ENCODE measurements at regions not wholly inside any gene's neighbourhood (a gene's known extent, or its start where the extent isn't known, plus 50 kb on each side); places are given as distances from the start of the nearest gene placed in this dataset.

GRCh38 chr20:52812231-52812847 lies 159.8 kb upstream of the TSHZ2 start:
- ATAC-seq: no peak
- Mint-ChIP-seq H3K27me3 (peaks cover 30% of the 10 kb centered on the region), H3K27ac (no peak overlapping the region), H3K9me3 (no peaks in the 10 kb centered on the region), H3K4me3 (no peak overlapping the region), H3K4me1 (no peaks in the 10 kb centered on the region)
- DNase-seq: no peak

GRCh38 chr20:52809003-52809402 lies 163.2 kb upstream of the TSHZ2 start:
- Mint-ChIP-seq H3K27me3 (peaks cover 31% of the 10 kb centered on the region), H3K4me1 (no peaks in the 10 kb centered on the region), H3K4me3 (no peak overlapping the region), H3K9me3 (no peaks in the 10 kb centered on the region), H3K27ac (no peak overlapping the region)
- DNase-seq: no peak
- ATAC-seq: no peak

- H3K4me1 Mint-ChIP-seq: no peaks in the 10 kb centered on the region
- H3K27ac Mint-ChIP-seq: no peak overlapping the region
- no peaks in the 10 kb centered on the region for H3K9me3 Mint-ChIP-seq
- H3K4me3 Mint-ChIP-seq: no peak overlapping the region
- peaks cover 17% of the 10 kb centered on the region for H3K27me3 Mint-ChIP-seq
- ATAC-seq: no peak
- DNase-seq: no peak
These were observed 165.2 kb upstream of the TSHZ2 start for GRCh38 chr20:52806918-52807317.

- Mint-ChIP-seq H3K4me1 (no peaks in the 10 kb centered on the region), H3K9me3 (no peaks in the 10 kb centered on the region), H3K4me3 (no peak overlapping the region), H3K27me3 (peaks cover 10% of the 10 kb centered on the region), H3K27ac (no peak overlapping the region)
- ATAC-seq (no peak), DNase-seq (no peak)
These were observed 166.3 kb upstream of the TSHZ2 start for GRCh38 chr20:52805843-52806242.

GRCh38 chr20:52805296-52805571 lies 166.9 kb upstream of the TSHZ2 start:
- H3K4me1 Mint-ChIP-seq: no peaks in the 10 kb centered on the region
- H3K4me3 Mint-ChIP-seq: no peak overlapping the region
- DNase-seq: no peak
- no peak for ATAC-seq
- H3K27me3 Mint-ChIP-seq: peaks cover 15% of the 10 kb centered on the region
- no peak overlapping the region for H3K27ac Mint-ChIP-seq
- peaks cover 0 to 4% of the 10 kb centered on the region in 2 donors for H3K9me3 Mint-ChIP-seq

GRCh38 chr20:52804497-52805295 lies 167.5 kb upstream of the TSHZ2 start:
- H3K27ac Mint-ChIP-seq: no peak overlapping the region
- ATAC-seq: no peak
- peaks cover 0 to 4% of the 10 kb centered on the region in 2 donors for H3K9me3 Mint-ChIP-seq
- no peak overlapping the region for H3K4me3 Mint-ChIP-seq
- no peaks in the 10 kb centered on the region for H3K4me1 Mint-ChIP-seq
- H3K27me3 Mint-ChIP-seq: peaks cover 15% of the 10 kb centered on the region
- no peak for DNase-seq

GRCh38 chr20:52801628-52802006 lies 170.5 kb upstream of the TSHZ2 start:
- H3K27ac Mint-ChIP-seq: no peak overlapping the region
- H3K4me1 Mint-ChIP-seq: no peaks in the 10 kb centered on the region
- ATAC-seq: no peak
- no peak overlapping the region for H3K4me3 Mint-ChIP-seq
- peaks cover 4 to 8% of the 10 kb centered on the region in 2 donors for H3K9me3 Mint-ChIP-seq
- DNase-seq: no peak
- H3K27me3 Mint-ChIP-seq: peaks cover 5% of the 10 kb centered on the region

GRCh38 chr20:52800734-52801627 lies 171.2 kb upstream of the TSHZ2 start:
- DNase-seq: no peak
- Mint-ChIP-seq H3K9me3 (peaks cover 4 to 8% of the 10 kb centered on the region in 2 donors), H3K27ac (no peak overlapping the region), H3K27me3 (peaks cover 5% of the 10 kb centered on the region), H3K4me3 (no peak overlapping the region), H3K4me1 (no peaks in the 10 kb centered on the region)
- no peak for ATAC-seq

- Mint-ChIP-seq H3K4me1 (no peaks in the 10 kb centered on the region), H3K27me3 (peaks cover 5% of the 10 kb centered on the region), H3K4me3 (no peak overlapping the region), H3K9me3 (peaks cover 4 to 8% of the 10 kb centered on the region in 2 donors), H3K27ac (no peak overlapping the region)
- DNase-seq (no peak), ATAC-seq (no peak)
These were observed 173.0 kb upstream of the TSHZ2 start for GRCh38 chr20:52799130-52799529.

GRCh38 chr20:52798124-52798523 lies 174.0 kb upstream of the TSHZ2 start:
- no peak for DNase-seq
- peaks cover 4 to 8% of the 10 kb centered on the region in 2 donors for H3K9me3 Mint-ChIP-seq
- peak overlapping the region in 1 of 2 donors; percentile 15 for H3K27ac Mint-ChIP-seq
- ATAC-seq: no peak
- peaks cover 5% of the 10 kb centered on the region for H3K27me3 Mint-ChIP-seq
- H3K4me3 Mint-ChIP-seq: no peak overlapping the region
- no peaks in the 10 kb centered on the region for H3K4me1 Mint-ChIP-seq

- ATAC-seq (no peak), DNase-seq (no peak)
- no peak overlapping the region for H3K27ac Mint-ChIP-seq
- H3K9me3 Mint-ChIP-seq: peaks cover 0 to 8% of the 10 kb centered on the region in 2 donors
- H3K27me3 Mint-ChIP-seq: no peaks in the 10 kb centered on the region
- H3K4me1 Mint-ChIP-seq: no peaks in the 10 kb centered on the region
- no peak overlapping the region for H3K4me3 Mint-ChIP-seq
These were observed 177.3 kb upstream of the TSHZ2 start for GRCh38 chr20:52794853-52795252.

GRCh38 chr20:52793339-52793963 lies 178.7 kb upstream of the TSHZ2 start:
- H3K27ac Mint-ChIP-seq: no peak overlapping the region

GRCh38 chr20:52791091-52791490 lies 181.1 kb upstream of the TSHZ2 start:
- no peaks in the 10 kb centered on the region for H3K9me3 Mint-ChIP-seq
- no peak overlapping the region for H3K27ac Mint-ChIP-seq
- H3K4me1 Mint-ChIP-seq: no peaks in the 10 kb centered on the region
- peaks cover 9% of the 10 kb centered on the region for H3K27me3 Mint-ChIP-seq
- no peak overlapping the region for H3K4me3 Mint-ChIP-seq
- ATAC-seq (no peak), DNase-seq (no peak)

More at GRCh38 chr20:52793339-52793963, 178.7 kb upstream of the TSHZ2 start:
- no peak for ATAC-seq
- H3K27me3 Mint-ChIP-seq: peaks cover 6% of the 10 kb centered on the region
- H3K4me3 Mint-ChIP-seq: no peak overlapping the region
- H3K9me3 Mint-ChIP-seq: peaks cover 0 to 8% of the 10 kb centered on the region in 2 donors
- H3K4me1 Mint-ChIP-seq: no peaks in the 10 kb centered on the region
- no peak for DNase-seq

GRCh38 chr20:52789716-52790115 lies 182.4 kb upstream of the TSHZ2 start:
- Mint-ChIP-seq H3K4me1 (no peaks in the 10 kb centered on the region), H3K4me3 (no peak overlapping the region), H3K9me3 (no peaks in the 10 kb centered on the region), H3K27me3 (peaks cover 9% of the 10 kb centered on the region), H3K27ac (no peak overlapping the region)
- ATAC-seq: no peak
- DNase-seq: no peak

- Mint-ChIP-seq H3K4me3 (no peak overlapping the region), H3K4me1 (no peaks in the 10 kb centered on the region), H3K27ac (no peak overlapping the region), H3K9me3 (no peaks in the 10 kb centered on the region), H3K27me3 (peaks cover 9% of the 10 kb centered on the region)
- ATAC-seq (no peak), DNase-seq (no peak)
These were observed 184.2 kb upstream of the TSHZ2 start for GRCh38 chr20:52787962-52788361.
